Stimulated activated CD8-positive, alpha-beta memory T cell treated with anti-CD3 and anti-CD28 coated beads, Interleukin-2, amount 100 ng/mL, for 48 hours (primary cell): ENCODE measurements at regions not wholly inside any gene's neighbourhood (a gene's known extent, or its start where the extent isn't known, plus 50 kb on each side); places are given as distances from the start of the nearest gene placed in this dataset.

ENCODE experiments used
- DNase-seq, 2 donors: peaks; one replicate each; pipeline ENCODE4 v3.0.0-alpha.2; 2020; ENCODE audit warnings: low read depth in 2 of 2

GRCh38 chr12:45549337-45549902, 180.1 kb upstream of the ARID2 start:
- DNase-seq = no peak

- no peak for DNase-seq
Measured at GRCh38 chr12:45553204-45553603, 176.3 kb upstream of the ARID2 start.

- no peak for DNase-seq
Measured at GRCh38 chr12:45557016-45557415, 172.5 kb upstream of the ARID2 start.

GRCh38 chr12:45558353-45558752, 171.2 kb upstream of the ARID2 start:
- no peak for DNase-seq

GRCh38 chr12:45559537-45559936, 170.0 kb upstream of the ARID2 start:
- no peak for DNase-seq

- no peak for DNase-seq
Measured at GRCh38 chr12:45560689-45561088, 168.8 kb upstream of the ARID2 start.

- DNase-seq = no peak
Measured at GRCh38 chr12:45561488-45561887, 168.0 kb upstream of the ARID2 start.

GRCh38 chr12:45565590-45565989, 163.9 kb upstream of the ARID2 start:
- no peak for DNase-seq

GRCh38 chr12:45566257-45566656, 163.2 kb upstream of the ARID2 start:
- no peak for DNase-seq

- DNase-seq = no peak
Measured at GRCh38 chr12:45568808-45569207, 160.7 kb upstream of the ARID2 start.

- no peak for DNase-seq
Measured at GRCh38 chr12:45570501-45570900, 159.0 kb upstream of the ARID2 start.

- DNase-seq = no peak
Measured at GRCh38 chr12:45572114-45572513, 157.4 kb upstream of the ARID2 start.

GRCh38 chr12:45575417-45575816, 154.1 kb upstream of the ARID2 start:
- no peak for DNase-seq

GRCh38 chr12:45575823-45576475, 153.6 kb upstream of the ARID2 start:
- no peak for DNase-seq

- no peak for DNase-seq
Measured at GRCh38 chr12:45577844-45578399, 151.6 kb upstream of the ARID2 start.

GRCh38 chr12:45580356-45580969, 149.0 kb upstream of the ARID2 start:
- no peak for DNase-seq

- DNase-seq = no peak
Measured at GRCh38 chr12:45581112-45581511, 148.4 kb upstream of the ARID2 start.

GRCh38 chr12:45582536-45582935, 147.0 kb upstream of the ARID2 start:
- DNase-seq = no peak

GRCh38 chr12:45582986-45583659, 146.4 kb upstream of the ARID2 start:
- no peak for DNase-seq

GRCh38 chr12:45584336-45584735, 145.2 kb upstream of the ARID2 start:
- DNase-seq = no peak

- no peak for DNase-seq
Measured at GRCh38 chr12:45585522-45586230, 143.8 kb upstream of the ARID2 start.

- no peak for DNase-seq
Measured at GRCh38 chr12:45586486-45586885, 143.0 kb upstream of the ARID2 start.
